A204.1 (cell line): ENCODE measurements at regions not wholly inside any gene's neighbourhood (a gene's known extent, or its start where the extent isn't known, plus 50 kb on each side); places are given as distances from the start of the nearest gene placed in this dataset.

Experiments
- FAIRE-seq: peaks from 2 replicates; lab custom pipeline; 2012; peaks lifted over from hg19 to GRCh38; lab: Jason Lieb, UNC

DNA sequence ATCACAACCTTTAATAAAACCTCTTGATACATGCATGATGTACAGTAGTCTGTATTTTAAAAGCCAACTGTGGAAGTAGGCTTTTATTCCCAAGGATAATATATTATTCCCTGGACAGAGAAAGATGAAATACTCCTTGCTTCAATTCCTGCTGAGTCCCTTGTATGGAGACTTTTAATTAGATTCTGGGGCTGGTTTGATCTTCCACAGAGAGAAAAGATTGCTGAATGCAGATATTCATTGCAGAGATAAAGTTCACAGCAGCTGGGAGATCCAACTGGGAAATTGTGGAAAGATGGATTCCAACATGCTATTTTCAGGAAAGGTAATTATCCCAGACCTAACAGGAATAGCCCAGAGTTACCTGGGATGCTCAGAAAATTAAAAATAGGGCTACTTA lies 607.0 kb upstream of the HS6ST1 start:
- no peak for FAIRE-seq

GRCh38 chr2:128930101-128930500 lies 611.4 kb upstream of the HS6ST1 start:
- no peak for FAIRE-seq

DNA sequence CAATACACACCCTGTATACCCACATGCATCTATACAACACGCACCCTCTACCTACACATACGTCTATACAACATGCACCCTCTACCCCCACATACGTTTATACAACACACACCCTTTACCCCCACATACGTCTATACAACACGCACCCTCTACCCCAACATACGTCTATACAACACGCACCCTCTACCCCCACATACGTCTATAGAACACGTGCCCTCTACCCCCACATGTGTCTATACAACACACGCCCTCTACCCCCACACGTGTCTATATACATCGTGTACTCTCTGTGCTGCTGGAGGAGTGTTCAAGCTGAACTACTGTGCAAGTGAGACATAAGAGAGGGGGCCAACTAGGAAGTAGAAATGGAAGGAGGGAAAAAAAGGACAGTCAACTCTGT lies 621.7 kb upstream of the HS6ST1 start:
- FAIRE-seq, result no peak

GRCh38 chr2:128941751-128942150 lies 623.1 kb upstream of the HS6ST1 start:
- FAIRE-seq, result no peak

GRCh38 chr2:128949360-128949759 lies 630.7 kb upstream of the HS6ST1 start:
- no peak for FAIRE-seq

- FAIRE-seq, result no peak
These were observed 632.1 kb upstream of the HS6ST1 start for GRCh38 chr2:128950758-128951157.

DNA sequence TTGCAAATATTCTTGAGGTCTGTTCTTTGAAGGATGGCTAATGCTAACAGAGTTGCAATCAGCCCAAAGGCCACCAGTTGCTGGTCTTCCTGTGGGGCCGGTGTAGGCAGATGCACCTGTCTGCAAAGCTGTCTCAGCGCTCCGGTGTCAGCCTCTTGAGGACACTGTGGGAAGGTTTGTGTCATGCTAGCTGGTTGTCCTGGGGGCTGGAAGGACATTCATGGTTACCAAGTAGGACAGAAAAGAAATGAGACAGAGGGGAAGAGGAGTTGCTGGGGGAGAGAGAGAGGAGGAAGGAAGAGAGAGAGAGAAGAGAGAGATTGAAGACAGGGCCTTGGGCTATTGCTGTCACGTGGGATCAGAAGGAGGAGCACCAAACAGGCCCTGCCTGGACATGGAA lies 639.6 kb upstream of the HS6ST1 start:
- no peak for FAIRE-seq

DNA sequence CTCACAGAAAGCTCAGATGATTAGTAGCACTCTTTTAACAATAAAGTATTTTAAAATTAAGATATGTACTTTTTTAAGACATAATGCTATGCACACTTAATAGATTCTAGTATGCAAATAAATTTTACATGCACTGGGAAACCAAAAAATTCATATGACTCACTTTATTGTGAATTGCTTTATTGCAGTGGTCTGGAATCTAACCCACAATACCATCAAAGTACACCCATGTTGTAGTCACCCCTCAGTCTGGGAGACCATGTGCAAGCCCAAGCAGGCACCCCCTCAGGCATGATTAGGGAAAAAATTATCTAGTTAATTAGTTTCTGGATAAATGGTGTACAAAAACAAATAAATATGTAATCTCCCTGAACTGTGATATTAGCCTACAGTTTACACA lies 649.0 kb upstream of the HS6ST1 start:
- no peak for FAIRE-seq

- FAIRE-seq, result no peak
These were observed 650.7 kb upstream of the HS6ST1 start for GRCh38 chr2:128969374-128969773.

DNA sequence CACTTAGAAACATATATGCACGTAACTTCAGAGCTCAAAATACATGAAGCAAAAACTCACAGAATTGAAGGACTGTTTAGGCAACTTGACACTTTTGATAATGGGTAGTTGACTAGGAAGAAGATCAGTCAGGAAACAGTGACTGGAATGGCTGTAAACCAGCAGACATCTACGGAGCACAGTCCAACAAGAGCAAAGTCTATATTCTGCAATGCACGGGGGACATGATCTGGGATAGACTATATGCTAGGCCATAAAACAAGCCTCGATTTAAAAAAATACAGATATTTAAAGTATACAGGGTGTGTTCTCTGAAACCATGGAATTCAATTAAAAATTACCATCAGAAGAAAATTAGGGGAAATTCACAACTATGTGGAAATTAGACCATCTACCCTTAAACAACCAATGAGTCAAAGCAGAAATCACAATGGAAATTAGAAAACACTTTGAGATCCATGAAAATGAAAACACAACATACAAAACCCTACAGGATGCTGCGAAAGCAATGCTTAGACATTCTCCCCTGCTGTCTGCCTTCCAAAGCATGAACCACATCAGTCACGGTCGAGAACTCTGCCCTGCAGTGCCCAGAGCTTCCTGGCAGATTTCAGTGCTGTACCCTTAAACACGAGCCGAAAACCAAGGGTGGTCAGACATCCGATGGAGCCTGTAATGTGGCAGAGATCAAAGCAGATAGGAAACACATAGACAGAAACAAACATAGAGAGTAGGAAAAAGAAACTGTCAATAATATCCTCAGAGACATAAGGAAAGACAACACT lies 651.9 kb upstream of the HS6ST1 start:
- FAIRE-seq, result no peak

DNA sequence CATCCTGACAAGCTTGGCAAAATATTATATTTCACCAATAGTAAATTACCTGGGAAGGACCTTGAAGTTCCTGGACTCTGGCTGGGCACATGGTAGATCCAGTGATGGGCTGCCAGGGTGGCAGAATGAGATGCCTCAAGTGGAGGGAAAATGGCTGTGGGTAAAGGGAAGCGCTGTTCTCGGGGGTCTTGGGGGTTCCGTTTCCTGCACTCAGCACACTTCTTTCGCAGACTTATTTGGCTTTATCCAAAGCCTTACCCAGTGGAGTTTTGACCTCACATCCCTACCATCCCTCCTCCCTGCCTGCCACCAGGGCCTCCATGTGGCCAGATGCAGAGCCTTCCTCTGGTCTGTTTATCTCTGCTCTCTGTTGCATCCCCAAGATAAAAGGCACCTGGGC lies 654.9 kb upstream of the HS6ST1 start:
- no peak for FAIRE-seq

- no peak for FAIRE-seq
These were observed 659.5 kb upstream of the HS6ST1 start for GRCh38 chr2:128978212-128978611.

- FAIRE-seq, result no peak
These were observed 660.5 kb upstream of the HS6ST1 start for GRCh38 chr2:128979182-128979581.

DNA sequence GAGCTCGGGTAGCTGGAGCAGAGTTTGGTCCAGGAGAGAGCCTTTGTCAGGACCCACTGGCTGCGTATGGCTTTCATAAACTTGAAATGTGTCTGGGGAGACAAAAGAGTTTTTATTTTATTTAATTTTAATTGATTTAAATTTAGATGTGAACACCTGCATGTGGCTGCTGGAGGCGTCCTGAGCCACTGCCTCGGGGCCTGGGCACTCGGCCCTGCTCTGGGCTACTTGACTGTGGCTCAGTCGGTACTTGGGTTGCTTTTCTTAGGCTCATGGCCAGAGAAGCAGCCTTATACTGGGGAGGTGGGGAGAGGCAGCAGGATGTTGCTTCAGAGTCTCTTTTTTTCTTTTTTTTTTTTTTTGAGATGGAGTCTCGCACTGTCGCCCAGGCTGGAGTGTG lies 661.8 kb upstream of the HS6ST1 start:
- no peak for FAIRE-seq

GRCh38 chr2:128981353-128981752 lies 662.7 kb upstream of the HS6ST1 start:
- FAIRE-seq, result no peak

- no peak for FAIRE-seq
These were observed 663.3 kb upstream of the HS6ST1 start for GRCh38 chr2:128982001-128982400.

DNA sequence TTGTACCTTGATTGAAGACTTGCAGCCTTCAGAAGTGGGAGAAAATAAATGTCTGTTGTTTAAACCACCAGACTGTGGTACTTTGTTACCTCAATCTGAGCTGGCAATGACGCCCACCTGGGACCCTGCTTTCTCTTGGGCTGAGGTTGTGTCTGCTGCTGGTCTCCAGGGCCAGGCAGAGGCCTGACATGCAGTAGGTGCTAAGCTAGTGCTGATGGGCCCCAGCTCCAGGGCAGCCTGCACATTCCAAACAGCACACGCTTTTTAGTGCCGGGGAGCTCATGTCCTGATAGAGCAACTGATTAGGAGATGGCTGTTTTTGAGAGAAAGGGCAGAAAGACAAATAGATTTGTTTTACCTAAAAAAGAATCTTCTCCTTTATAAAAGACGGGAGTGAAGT lies 664.0 kb upstream of the HS6ST1 start:
- no peak for FAIRE-seq

DNA sequence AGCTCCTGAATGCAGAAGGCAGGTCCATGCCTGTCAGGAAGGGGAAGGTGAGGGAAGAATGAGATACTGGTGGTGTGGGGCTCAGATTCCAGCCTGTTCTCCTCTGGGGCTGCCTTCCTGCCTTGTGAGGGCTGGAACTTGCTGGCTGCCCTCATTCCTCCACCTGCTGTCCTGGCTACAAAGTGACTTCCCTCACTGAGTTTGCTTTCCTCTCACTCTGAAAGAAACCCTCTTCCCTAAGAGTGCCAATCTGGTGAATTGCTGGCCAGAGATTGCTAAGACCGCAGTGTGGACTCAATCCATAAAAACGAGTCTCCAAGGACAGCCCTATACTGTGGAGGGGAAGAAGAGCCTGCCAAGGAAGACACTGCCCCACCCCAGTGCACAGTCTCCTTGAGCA lies 664.4 kb upstream of the HS6ST1 start:
- FAIRE-seq, result no peak

DNA sequence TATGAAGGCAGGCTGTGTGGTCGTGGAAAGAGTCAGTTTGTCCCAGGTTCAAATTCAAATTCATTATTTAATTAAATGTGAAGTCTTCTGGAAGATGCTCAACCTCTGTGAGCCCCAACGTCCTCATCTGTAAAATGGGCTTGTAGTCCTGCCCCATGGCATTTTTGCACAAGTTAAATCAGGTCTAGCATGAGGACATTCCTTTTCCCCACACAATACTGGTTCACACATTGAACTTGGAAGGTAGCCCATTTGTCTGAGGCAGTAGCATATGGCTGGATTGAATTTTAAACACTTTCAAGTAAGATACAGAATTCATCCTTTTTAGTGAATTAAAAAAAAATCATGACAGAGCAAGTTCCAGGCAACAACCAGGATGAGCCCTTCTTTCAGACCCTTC lies 665.4 kb upstream of the HS6ST1 start:
- no peak for FAIRE-seq

GRCh38 chr2:128984855-128985254 lies 666.2 kb upstream of the HS6ST1 start:
- FAIRE-seq, result no peak

GRCh38 chr2:128986026-128986715 lies 667.5 kb upstream of the HS6ST1 start:
- no peak for FAIRE-seq

GRCh38 chr2:128986867-128987268 lies 668.2 kb upstream of the HS6ST1 start:
- FAIRE-seq, result no peak

GRCh38 chr2:128988326-128988725 lies 669.7 kb upstream of the HS6ST1 start:
- FAIRE-seq, result no peak

GRCh38 chr2:128988967-128989366 lies 670.3 kb upstream of the HS6ST1 start:
- FAIRE-seq, result no peak
